GM21367 (cell line): ENCODE measurements at regions not wholly inside any gene's neighbourhood (a gene's known extent, or its start where the extent isn't known, plus 50 kb on each side); places are given as distances from the start of the nearest gene placed in this dataset.
A peak's percentile ranks its signal among the peaks of the same experiment; 100 is the strongest.

ENCODE experiments used
- ATAC-seq: cut with Tn5 transposase; IDR thresholded peaks from one replicate; pipeline ENCODE4 v1.9.1; 2021; ENCODE audit not compliant: unreplicated experiment

DNA sequence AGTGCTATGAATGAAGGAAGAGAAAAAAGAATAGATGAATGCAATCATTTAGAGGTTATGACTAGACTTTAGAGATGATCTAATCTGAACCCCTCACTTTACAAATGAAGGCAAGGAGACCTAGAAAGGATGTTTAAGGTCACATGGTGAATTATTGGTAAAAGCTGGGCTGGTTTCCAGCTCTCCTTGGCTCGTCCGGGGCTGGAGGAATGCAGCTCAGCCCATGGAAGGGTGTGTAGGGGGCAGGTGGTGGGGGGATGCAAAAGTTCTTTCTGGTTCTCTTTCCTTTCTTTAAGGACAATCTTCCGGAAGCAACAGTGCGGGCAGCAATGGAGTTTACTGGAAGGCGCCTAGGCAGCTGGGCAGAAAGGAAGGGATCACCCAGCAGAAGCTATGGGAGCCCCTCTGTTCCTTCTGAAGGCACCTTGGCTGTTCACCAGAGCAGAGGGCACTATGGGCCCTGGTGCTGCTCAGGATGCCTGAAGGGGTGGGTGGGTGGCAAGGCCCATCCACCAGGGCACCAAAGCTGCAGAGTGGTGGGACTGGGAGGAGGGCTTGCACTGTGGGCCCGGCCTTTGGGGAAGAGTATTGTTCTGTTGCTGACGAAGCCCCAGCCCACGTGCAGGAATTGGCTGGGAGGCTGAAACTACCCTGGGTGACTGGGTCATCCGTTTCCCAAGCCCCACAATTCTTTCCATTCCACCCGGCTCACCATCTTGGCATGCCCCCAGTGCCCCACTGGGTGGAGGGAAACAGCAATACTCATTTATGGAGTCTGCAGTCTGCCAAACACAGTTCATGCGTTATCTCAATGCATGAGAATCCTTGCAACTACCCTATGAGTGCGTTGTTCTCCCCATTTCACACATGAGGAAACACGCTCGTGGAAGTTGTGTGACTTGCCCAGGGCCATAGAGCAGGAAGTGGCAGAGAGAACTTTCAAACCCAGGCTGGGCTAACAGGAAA lies 78.2 kb downstream of the IRF2BPL start:
- no peak for ATAC-seq

DNA sequence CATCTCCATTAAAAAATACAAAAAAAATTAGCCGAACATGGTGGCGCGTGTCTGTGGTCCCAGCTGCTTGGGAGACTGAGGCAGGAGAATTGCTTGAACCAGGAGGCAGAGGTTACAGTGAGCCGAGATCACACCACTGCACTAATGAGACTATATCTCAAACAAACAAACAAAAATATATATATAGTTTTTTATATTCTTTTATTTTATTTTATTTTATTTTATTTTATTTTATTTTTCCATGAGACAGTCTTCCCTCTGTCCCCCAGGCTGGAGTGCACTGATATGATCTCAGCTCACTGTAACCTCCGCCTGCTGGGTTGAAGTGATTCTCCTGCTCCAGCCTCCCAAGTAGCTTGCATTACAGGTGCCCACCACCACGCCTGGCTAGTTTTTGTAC lies 79.5 kb downstream of the IRF2BPL start:
- no peak for ATAC-seq

DNA sequence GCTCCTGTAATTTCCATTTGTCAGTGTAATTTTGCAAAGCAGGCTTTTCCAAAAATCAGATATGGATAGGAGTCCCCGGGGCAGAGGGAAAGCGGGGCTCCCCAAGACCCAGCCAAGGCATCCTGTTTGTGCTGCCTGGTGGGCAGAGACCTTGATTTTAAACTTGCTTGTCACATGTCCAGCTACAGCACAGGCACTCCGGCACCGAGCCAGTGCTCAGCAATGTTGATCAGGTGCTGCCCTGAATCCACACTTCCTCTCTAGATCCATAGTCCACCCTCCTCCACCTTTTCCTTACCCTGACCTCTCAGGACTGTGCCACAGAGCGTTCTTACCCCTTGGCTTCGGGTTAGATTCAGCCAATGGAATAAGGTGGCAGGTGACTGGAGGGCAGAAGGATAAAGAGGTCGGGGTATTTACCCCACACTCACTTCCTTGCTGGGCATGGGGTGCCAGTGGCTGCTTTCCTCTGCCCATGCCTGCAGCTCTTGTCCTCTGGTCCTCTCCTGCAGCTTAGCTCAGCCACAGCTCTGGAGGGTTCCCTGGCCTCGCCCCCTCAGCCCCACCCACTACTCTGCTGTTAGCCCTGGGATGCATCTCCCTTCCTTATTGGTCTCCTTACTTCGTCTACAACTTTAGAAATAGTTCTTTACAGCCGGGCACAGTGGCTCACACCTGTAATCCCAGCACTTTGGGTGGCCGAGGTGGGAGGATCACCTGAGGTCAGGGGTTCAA lies 80.1 kb downstream of the IRF2BPL start:
- ATAC-seq: no peak

DNA sequence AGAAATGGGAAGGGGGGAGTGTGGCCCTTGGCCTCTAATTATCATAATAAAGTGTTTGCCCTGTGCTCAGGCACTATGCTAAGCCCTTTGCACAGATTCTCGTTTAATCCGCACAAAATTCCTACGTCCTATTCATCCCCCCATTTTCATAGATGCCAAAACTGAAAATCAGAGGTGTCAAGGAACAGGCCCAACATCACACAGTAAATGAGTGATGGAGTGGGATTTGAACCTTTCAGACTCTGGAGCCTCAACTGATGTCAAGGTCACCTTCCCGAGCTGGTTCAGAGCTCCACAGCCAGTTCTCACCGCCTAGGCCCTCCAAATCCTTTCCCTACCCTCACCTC lies 80.7 kb downstream of the IRF2BPL start:
- no peak for ATAC-seq

DNA sequence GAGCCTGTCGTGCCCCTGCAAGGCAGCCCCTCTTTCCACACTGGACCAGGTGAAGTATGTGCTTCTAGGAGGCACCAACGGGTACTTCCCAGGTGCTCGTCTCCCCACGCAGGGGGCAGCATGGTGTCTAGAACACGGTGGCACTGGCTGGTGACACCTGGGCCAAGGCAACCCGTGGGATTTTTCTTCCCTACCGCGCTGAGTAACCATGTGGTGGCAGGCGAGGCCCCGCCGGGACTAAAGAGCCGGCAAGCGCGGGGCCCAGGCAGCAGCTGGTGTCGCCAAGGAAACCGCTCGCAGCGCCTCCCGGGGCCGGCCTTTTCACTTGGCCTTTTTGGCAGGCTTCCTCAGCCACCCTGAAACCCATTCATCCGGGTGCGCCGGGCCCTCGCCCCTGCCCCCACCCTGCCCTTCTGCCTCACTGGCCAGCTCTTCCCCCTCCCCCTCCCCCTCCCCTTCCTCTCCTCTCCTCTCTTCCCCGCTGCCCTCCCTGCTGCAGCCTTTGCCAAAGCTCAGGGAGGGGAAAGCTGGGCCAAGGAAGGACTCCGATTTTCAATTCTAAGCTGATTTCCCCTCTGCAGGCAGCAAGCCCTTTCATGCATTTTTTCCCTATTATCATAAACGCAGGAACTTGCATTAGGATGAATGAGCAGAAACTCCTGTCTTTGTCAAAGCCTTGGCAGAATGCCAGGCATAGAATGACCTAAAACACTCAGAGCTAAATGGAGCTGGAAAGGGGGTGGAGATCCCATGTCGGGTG lies 81.2 kb downstream of the IRF2BPL start:
- peak; percentile 81 for ATAC-seq

DNA sequence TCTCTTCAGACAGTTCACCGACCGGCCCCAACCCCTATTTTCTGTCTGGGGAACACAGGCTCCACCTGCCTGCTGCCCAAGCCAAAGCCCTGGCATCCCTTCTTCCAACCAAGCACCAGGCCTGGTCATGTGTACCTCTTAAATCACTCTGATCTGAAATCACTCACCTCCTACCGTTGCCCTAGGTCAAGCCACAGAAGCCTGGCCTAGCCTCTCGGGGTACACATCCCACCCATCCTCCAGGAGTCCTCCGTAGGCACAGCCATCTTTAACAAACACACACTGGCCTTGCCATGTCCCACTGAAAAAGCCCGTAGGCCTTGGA lies 81.8 kb downstream of the IRF2BPL start:
- no peak for ATAC-seq

DNA sequence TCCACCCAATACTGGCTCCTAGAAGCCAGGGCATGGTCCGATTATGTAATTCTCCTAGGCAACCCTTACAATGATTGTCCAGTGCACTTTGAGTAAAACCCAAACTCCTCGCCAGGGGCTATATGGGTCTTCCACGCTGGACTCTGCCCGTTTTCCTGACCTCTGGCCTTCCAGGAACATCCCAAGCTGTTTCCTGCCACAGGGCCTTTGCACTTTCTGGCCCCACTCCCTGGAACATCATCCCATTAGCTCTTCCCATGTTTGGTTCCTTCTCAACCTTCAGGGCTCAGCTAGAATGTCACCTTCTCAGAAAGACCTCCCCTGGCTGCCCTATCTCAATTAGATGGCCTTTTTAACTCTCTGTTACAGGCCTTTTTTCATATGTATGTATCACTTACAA lies 85.4 kb downstream of the IRF2BPL start:
- ATAC-seq: no peak

DNA sequence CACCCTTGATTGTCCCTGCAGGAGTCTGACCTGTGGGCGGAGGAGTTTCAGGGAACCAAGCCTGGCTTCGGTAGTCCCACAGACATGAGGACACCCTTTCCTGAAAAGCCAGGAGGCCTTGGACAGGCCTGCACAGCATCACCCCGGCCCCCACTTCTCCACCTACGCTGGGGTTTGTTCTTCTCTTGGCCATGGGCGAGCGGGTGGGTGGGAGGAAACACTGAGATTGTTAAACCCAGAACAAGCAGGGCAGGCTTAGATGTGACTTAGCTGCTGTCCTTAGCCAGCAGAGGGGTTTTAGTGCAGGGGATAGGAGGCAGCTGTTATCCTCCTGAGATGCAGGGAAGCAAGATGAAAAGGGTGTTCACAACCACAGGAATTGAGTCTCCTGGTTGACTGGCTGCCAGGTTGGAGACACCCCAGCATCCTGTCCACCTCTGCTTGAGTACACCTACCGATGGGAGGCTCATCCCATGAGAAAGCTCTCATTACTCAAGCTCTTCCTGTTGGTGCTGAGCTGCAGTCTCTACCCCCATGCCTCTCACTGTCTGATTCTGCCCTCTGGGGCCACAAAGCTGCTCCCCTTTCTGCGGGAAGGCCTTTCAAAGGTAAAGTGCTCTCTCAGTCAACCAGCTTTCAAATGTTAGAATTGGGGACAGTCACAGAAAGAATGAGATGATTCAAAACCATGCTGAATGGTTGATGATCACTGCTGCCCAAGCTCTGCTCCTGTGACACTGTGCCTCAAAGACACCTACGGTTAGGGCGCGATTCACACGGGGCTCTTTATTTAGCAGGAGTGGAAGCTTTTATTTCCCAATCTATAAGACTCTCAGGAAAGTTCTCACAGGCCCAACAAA lies 86.3 kb downstream of the IRF2BPL start:
- no peak for ATAC-seq

DNA sequence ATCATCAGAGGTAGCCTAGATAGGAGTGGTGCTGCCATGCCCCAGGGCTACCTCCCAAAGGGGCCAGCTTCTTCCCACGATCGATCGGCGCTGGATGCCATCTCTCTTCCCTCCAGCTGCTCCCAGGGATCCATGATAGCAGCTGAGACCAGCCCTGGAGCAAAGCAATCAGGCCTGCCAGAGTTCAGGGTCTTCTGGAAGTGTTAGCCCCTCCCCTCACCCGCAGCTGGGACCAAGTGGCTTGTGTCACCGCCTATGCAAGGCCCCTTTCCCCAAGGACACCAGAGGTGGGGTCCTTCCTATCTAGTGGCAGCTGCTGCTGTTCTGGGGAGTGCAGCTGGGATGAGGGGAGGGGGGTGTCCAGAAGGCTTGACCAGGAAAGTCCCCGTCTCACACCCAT lies 87.0 kb downstream of the IRF2BPL start:
- ATAC-seq: no peak

DNA sequence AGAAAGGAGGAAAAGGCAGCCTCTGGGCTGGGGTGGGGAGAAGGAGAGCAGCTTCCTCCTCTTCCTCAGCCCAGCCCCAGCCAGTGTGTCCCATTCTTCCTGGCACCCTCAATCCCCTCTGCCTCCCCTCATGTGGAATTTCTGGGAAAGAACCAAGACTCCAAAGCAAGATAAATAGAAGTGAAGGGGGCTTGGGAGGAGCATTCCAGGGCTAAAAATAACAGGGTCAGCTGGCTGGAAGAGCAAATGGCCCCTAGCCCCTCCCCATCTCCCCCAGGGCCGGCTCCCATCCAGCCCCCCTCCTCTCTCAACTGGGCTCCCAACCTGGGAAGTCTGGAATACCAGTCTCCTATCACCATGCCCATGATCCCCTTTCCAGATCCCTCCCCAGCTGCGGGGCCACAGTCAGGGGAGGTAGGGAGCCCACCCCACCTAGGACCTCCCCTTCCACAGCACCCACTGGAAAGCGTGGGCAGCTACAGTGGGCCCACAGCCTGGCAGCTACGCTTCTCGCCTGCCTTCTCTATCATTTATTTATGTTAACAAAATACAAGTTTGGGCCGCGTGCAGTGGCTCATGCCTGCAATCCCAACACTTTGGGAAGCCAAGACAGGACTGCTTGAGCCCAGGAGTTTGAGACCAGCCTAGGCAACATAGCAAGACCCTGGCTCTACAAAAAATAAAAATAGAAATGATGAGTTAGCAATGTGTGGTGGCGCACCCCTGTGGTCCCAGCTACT lies 88.3 kb downstream of the IRF2BPL start:
- ATAC-seq: no peak

DNA sequence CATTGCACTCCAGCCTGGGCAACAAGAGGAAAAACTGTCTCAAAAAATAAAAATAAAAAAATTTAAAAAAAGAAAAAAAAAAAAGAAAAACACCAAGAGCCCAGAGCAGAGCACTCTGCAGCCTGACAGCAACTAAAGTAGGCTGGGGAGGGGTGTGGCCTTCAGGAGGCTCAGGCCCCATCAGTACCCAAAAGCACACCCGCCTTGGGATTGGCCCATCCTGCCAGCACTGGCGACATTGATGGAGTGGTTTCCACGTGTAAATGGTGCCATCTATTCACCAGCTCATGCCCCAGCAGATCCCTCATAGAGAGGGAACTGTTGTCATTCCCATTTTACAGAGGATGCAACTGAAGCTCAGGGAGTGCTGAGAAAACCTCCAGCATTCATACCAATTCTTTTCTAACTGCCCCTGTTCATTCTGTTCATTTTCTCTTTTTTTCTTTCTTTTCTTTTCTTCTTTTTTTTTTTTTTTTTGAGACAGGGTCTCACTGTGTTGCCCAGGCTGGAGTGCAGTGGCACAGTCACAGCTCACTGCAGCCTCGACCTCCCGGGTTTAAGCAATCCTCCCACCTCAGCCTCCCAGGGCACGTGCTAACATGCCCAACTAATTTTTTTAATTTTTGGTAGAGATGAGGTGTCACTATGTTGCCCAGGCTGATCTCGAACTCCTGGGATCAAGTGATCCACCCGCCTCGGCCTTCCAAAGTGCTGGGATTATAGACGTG lies 89.3 kb downstream of the IRF2BPL start:
- ATAC-seq: no peak

DNA sequence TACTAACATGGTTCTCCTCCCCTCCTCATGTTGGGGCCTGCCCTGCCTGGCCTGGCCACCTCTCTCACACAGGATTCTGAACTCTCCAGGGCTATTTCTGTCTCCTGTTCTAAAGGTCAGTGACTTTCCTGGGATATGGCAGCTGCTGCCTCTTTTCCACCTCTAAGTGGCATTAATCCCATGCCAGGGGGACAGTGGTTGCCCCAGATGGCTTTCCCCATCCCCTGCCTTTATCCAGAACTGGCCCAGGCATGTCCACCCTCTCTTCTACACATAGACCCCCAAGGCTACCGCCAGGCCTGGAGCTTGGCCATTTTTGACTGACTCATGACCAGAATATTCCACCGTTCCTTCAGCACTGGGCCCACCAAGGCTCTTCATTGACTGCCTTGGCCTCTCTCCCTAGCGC lies 90.4 kb downstream of the IRF2BPL start:
- no peak for ATAC-seq

DNA sequence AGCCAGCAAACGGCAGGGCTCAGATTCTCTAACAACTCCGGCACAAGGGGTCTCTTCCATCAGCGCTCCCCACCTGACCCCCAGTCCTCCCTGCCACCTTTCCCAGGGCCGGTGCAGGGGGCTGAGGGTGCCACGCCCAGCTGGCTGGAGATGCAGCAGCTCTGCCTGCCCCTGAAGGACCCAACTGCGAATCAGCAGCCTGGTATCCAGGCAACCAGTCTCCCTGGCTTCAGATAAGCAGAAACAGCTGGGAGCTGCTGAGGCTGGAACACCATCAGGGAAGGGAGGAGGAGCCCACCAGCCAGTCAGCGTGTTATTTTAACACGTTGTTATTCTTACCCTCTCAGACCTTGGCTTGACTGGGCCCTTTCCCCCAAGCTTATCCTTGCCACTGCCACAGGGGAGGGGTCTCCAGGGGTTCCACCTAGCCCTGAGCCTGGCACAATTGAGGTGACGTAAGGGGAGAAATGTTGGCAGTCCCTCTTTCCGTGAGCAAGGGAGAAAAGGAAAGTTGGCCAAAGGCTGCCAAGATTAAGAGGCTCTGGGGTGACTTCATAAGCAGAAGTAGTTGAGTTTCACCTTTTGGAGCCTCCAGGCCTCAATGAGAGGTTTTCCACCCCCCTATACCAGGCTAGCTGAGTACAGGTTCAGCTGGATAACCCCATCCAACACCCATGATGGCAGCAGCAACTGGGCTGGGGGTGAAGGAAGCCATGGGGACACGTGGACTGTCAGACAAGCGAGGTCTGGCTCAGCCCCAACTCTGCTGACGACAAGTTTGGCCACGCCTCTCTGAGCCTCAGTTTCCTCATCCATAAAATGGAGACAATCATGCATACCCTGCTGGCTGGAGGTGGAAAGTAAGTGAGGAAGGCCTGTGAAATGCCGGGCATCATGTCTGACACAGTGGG lies 91.1 kb downstream of the IRF2BPL start:
- ATAC-seq: no peak

DNA sequence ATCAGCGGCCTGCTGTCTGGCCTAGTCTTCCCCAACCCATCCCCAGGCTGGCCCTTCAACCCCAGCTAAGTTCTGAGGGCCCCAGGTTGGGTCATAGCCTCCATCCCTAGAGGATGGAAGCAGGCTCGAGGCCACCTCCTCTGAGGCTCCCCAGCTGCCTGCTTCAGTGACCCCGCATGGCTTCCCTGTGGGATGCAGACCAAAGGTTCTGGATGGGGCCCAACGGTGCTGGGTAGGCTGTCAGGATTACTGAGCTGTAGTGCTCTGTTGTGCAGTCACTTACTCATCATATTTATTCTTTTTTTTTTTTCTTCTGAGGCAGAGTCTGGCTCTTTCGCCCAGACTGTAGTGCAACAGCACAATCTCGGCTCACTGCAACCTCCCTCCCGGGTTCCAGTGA lies 92.0 kb downstream of the IRF2BPL start:
- no peak for ATAC-seq

DNA sequence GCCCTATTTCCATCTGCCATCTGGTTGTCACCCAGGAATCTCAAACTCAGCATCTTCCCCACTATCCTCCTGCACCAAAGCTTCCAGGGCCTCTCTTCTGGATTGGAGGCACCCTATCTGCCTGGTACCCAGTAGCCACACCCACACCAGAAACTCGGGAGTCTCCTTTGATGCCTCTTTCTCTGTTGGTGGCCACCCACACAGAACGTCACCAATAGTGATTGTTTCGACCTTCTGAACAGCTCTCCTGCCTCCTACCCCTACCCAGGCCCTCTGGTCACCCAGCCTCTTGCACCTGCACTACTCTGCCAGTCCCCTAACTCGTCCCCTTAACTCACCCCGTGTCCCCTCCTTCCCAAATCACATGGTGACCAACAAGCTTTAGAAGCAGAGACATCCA lies 95.0 kb downstream of the IRF2BPL start:
- no peak for ATAC-seq

DNA sequence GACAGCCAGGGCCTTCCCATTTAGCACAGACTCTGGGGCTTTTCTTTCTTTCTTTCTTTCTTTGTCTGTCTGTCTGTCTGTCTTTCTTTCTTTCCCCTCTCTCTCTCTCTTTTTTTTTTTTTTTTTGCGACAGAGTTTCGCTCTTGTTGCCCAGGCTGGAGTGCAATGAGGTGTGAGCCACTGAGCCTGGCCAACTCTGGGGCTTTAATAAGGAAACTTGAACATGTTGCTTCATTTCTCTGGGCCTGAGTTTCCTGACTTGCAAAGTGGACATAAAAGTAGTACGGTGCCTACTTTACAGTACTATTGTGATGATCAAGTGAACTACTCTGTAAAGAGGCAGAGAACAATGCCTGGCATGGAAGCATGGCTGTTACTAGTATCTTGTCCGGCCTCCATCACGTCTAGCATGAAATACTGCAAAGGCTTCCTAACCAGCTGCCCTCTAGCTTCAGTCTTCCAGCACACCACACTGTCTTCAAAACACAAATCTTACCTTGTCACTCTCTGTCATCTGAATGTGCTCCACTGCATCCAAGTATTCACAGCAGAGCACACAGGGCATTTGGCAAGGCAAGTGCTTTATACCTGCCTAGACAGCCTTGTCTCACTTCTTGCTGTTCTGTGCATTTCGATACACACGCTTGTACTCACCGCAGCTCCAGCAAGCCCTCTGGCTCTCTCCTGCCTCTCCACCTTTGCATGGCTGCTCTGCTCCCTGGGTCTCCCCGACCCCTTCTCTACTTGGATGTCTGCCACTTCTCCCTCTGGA lies 96.7 kb downstream of the IRF2BPL start:
- ATAC-seq: no peak

DNA sequence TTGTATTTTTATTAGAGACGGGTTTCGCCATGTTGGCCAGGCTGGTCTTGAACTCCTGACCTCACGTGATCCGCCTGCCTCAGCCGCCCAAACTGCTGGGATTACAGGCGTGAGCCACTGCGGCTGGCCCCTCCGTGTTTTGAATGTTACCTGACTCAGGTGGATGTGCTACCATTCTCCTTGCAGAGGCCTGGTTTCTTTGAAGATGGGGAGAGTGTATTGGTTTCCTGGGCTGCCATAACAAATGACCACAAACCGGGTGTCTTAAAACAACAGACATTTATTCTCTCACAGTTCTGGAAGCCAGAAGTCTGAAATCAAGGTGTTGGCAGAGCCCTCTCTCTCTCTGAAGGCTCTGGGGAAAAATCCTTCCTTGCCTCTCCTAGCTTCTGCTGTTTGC lies 98.0 kb downstream of the IRF2BPL start:
- ATAC-seq: no peak

DNA sequence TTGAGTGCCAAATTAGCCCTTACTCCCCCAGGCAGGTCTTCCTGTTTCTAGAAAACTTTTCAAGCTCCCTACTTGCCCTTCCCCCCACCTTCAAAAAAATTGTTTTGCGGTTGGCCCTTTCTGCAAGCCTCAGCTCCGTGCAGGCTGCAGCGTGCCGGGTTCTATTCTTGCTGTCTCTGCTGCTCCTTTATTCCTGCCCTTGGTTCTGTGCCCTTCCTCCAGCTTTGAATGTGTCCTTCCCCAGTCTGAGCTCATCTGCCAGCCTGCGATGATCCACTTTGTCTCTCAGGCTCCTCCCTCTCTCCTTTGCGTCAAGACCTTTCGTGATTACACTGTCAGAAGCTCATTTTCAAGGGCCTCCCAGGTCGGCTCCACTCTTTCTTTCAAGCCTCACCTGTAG lies 98.6 kb downstream of the IRF2BPL start:
- ATAC-seq: no peak
